Hepatocyte (in vitro differentiated cells): ENCODE measurements at regions not wholly inside any gene's neighbourhood (a gene's known extent, or its start where the extent isn't known, plus 50 kb on each side); places are given as distances from the start of the nearest gene placed in this dataset.
"Not testable (repeated sequence)": the region's sequence is repeated elsewhere in the genome, so short reads cannot be mapped to it uniquely, and the experiment has no call there.

ENCODE experiments used
- CTCF ChIP-seq: fragments of 200-600 bp; sonication (generic); IDR thresholded peaks from 2 replicates; pipeline ENCODE4 v1.5.1; 2016; ENCODE audit warnings: antibody characterized with exemption, mild to moderate bottlenecking; ENCODE audit not compliant: poor library complexity
- EZH2 ChIP-seq: fragments of 200-600 bp; sonication (generic); IDR thresholded peaks from 2 replicates; pipeline ENCODE4 v1.6.1; 2016; ENCODE audit warnings: antibody characterized with exemption, mild to moderate bottlenecking, borderline replicate concordance

GRCh38 chr9:41063243-41063642, 65.2 kb downstream of the FOXD4L6 start:
- not testable (repeated sequence) for TF ChIP-seq CTCF, EZH2
